ENCODE measurements at regions not wholly inside any gene's neighbourhood (a gene's known extent, or its start where the extent isn't known, plus 50 kb on each side); places are given as distances from the start of the nearest gene placed in this dataset.

- H2BK15ac ChIP-seq (ENCODE audit: low read length), result no peak overlapping the region
- H3K36me3 ChIP-seq (ENCODE audit: control insufficient read depth in 2 of 4, insufficient read depth in 4 of 4, low read length in 3 of 4), result no peaks in the 10 kb centered on the region
- H3K4ac ChIP-seq (replicated peaks; ENCODE audit: insufficient read length, low read depth, low read length), result no peak overlapping the region
- H2AK5ac ChIP-seq (ENCODE audit: low read depth, low read length), result no peak overlapping the region
- DNase-seq (ENCODE audit: low read depth in 1 of 2, low spot score in 2 of 2), result no peak
- H3K9ac ChIP-seq (replicated peaks in 1 of 4; ENCODE audit: extremely low read depth in 1 of 4, low read depth in 3 of 4, low read length in 3 of 4), result no peak overlapping the region
- H3K4me3 ChIP-seq (ENCODE audit: extremely low read depth in 1 of 4, insufficient read depth in 2 of 4, low read depth in 3 of 4, low read length in 4 of 4), result no peak overlapping the region
- H3K23me2 ChIP-seq (ENCODE audit: low read depth, low read length), result no peaks in the 10 kb centered on the region
- H3K14ac ChIP-seq (ENCODE audit: insufficient read length), result no peak overlapping the region
- no peaks in the 10 kb centered on the region for H4K20me1 ChIP-seq (replicated peaks in 1 of 2; ENCODE audit: control insufficient read depth in 1 of 2, insufficient read depth in 2 of 2, low read length in 2 of 2)
- H3K18ac ChIP-seq (ENCODE audit: extremely low read depth, low read length), result no peak overlapping the region
- H3K79me2 ChIP-seq (ENCODE audit: control insufficient read depth in 1 of 2, insufficient read depth in 2 of 2, low read length in 2 of 2), result no peaks in the 10 kb centered on the region
- H4K8ac ChIP-seq (ENCODE audit: extremely low read depth, insufficient read depth, low read length), result no peak overlapping the region
- no peak overlapping the region for H4K5ac ChIP-seq (ENCODE audit: insufficient read length, low read depth, low read length)
- no peak overlapping the region for H2BK5ac ChIP-seq (ENCODE audit: low read depth, low read length)
- no peak for FAIRE-seq
- no peak overlapping the region for H2BK120ac ChIP-seq (replicated peaks; ENCODE audit: low read depth, low read length)
- H3K9me3 ChIP-seq (ENCODE audit: insufficient read depth in 2 of 2, low read depth in 1 of 2, low read length in 1 of 2), result peaks cover 0 to 4% of the 10 kb centered on the region in 2 experiments; a peak in 1 of 4 replicates
- H2AFZ ChIP-seq (ENCODE audit: low read length), result no peak overlapping the region
- H2BK12ac ChIP-seq (ENCODE audit: low read depth, low read length), result no peak overlapping the region
- no peak overlapping the region for H3K27ac ChIP-seq (ENCODE audit: low read depth, low read length)
- no peak overlapping the region for H2BK20ac ChIP-seq (ENCODE audit: low read length)
- H3K23ac ChIP-seq (ENCODE audit: insufficient read length), result no peak overlapping the region
- H3K27me3 ChIP-seq (replicated peaks in 1 of 4; ENCODE audit: control insufficient read depth in 3 of 4, extremely low read depth in 1 of 4, insufficient read depth in 3 of 4, low read length in 3 of 4), result no peaks in the 10 kb centered on the region
- WGBS, 2 experiments (ENCODE audit: extremely low coverage in 1 of 2, insufficient coverage in 1 of 2, insufficient read length in 1 of 2, insufficient replicate concordance in 2 of 2, low coverage in 1 of 2, low lambda C conversion rate in 2 of 2, missing lambda C conversion rate in 1 of 2), result 71% methylated on average over 1 of the region's 1 CpG; no CpG with 5 or more reads in 1 of the 2 experiments
- ChIA-PET POLR2A (ENCODE audit: partially characterized antibody) (interaction anchor here (0.6 kb wide), 1 partner anchor 1020 kb away, joined by 3 read pairs; no protein-coding TSS in a partner anchor), CTCF (ENCODE audit: partially characterized antibody) (no interaction called here)
- no peak overlapping the region for H4K91ac ChIP-seq (replicated peaks; ENCODE audit: insufficient read length, low read length)
- H3K4me2 ChIP-seq (ENCODE audit: insufficient read depth in 1 of 2, low read depth in 2 of 2, low read length in 2 of 2), result no peak overlapping the region
- no peak for TF ChIP-seq CEBPB (IDR thresholded peaks at IDR 0.05; ENCODE audit: low read depth, low read length)
- TF ChIP-seq JUN (IDR thresholded peaks at IDR 0.05; ENCODE audit: low read depth, low read length), result no peak
- TF ChIP-seq SP4 (IDR thresholded peaks at IDR 0.05; ENCODE audit: low read length), result no peak
- no peak for TF ChIP-seq MAX (IDR thresholded peaks at IDR 0.05)
- no peak for TF ChIP-seq POLR2AphosphoS5 (IDR thresholded peaks at IDR 0.05; ENCODE audit: low read depth, low read length)
- no peak for TF ChIP-seq RFX5 (IDR thresholded peaks at IDR 0.05; ENCODE audit: borderline replicate concordance, low read depth, low read length)
- TF ChIP-seq BACH1 (IDR thresholded peaks at IDR 0.05; ENCODE audit: low read length), result no peak
- H3K56ac ChIP-seq (replicated peaks; ENCODE audit: insufficient read length, low read depth, low read length), result no peak overlapping the region
- H3K4me1 ChIP-seq (replicated peaks in 1 of 4; ENCODE audit: control insufficient read depth in 3 of 4, insufficient read depth in 4 of 4, low read length in 3 of 4), result no peaks in the 10 kb centered on the region
- H3K79me1 ChIP-seq (ENCODE audit: low read depth, low read length), result no peaks in the 10 kb centered on the region
Observed at GRCh38 chr21:22346576-22346975, 1348.4 kb downstream of the NCAM2 start.

Measured in H1 (cell line).